Stomach (tissue), 4 donors: ENCODE measurements at regions not wholly inside any gene's neighbourhood (a gene's known extent, or its start where the extent isn't known, plus 50 kb on each side); places are given as distances from the start of the nearest gene placed in this dataset.

Experiments used
- POLR2A ChIP-seq, 4 donors: fragments of 450-650 bp; IDR thresholded peaks; one replicate each; pipeline ENCODE4 v1.6.1; 2016; ENCODE audit warnings: antibody characterized with exemption in 4 of 4, control low read depth in 2 of 4, mild to moderate bottlenecking in 1 of 4, moderate library complexity in 1 of 4
- TF ChIP-seq, protein P1 (sequence below), 7 experiments: fragments of 450-650 bp in 4 of 7; fragments of 200-600 bp in 3 of 7; sonication (generic) in 3 of 7; IDR thresholded peaks; one replicate each; pipeline ENCODE4 v1.5.1; 2016 to 2019; ENCODE audit warnings: antibody characterized with exemption in 7 of 7, control low read depth in 2 of 7, mild to moderate bottlenecking in 1 of 7

DNA sequence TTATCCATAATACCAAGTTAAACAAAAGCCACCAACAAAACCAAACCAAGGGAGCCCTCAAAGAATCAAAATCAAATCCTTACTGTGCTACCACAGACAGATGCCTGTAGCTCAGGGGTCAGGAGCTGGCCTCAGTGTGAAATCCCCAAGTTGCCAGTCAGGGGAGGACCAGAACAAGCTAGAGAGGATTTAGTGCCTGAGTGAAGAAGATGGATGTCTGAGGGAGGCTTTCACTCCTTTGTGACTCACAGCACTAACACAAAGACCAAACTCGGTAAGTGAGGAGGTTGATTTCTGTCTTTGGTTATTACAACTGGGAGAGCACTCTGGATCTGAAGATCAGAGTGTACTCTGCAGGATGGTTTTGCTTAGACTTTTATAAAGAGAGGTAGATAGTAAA lies 189.9 kb upstream of the ZNF184 start:
- TF ChIP-seq, protein P1, sequence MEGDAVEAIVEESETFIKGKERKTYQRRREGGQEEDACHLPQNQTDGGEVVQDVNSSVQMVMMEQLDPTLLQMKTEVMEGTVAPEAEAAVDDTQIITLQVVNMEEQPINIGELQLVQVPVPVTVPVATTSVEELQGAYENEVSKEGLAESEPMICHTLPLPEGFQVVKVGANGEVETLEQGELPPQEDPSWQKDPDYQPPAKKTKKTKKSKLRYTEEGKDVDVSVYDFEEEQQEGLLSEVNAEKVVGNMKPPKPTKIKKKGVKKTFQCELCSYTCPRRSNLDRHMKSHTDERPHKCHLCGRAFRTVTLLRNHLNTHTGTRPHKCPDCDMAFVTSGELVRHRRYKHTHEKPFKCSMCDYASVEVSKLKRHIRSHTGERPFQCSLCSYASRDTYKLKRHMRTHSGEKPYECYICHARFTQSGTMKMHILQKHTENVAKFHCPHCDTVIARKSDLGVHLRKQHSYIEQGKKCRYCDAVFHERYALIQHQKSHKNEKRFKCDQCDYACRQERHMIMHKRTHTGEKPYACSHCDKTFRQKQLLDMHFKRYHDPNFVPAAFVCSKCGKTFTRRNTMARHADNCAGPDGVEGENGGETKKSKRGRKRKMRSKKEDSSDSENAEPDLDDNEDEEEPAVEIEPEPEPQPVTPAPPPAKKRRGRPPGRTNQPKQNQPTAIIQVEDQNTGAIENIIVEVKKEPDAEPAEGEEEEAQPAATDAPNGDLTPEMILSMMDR (IDR thresholded peaks at IDR 0.05), result no peak
- TF ChIP-seq POLR2A (IDR thresholded peaks at IDR 0.05), result no peak
